Glomerular endothelial cell (primary cell): ENCODE measurements at regions not wholly inside any gene's neighbourhood (a gene's known extent, or its start where the extent isn't known, plus 50 kb on each side); places are given as distances from the start of the nearest gene placed in this dataset.

ENCODE experiments used
- DNase-seq: peaks from one replicate; pipeline ENCODE4 v3.0.0-alpha.2; 2011; ENCODE audit warnings: low read depth, low spot score; ENCODE audit errors: extremely low read depth

- no peak for DNase-seq
These were observed 187.8 kb upstream of the DDI1 start for GRCh38 chr11:103848686-103849085.

GRCh38 chr11:103849366-103849765, 187.1 kb upstream of the DDI1 start:
- no peak for DNase-seq

GRCh38 chr11:103850419-103851165, 185.8 kb upstream of the DDI1 start:
- no peak for DNase-seq

- no peak for DNase-seq
These were observed 185.2 kb upstream of the DDI1 start for GRCh38 chr11:103851166-103851651.
